K562 (cell line): ENCODE measurements at regions not wholly inside any gene's neighbourhood (a gene's known extent, or its start where the extent isn't known, plus 50 kb on each side); places are given as distances from the start of the nearest gene placed in this dataset.

Experiments
- GABPA ChIP-seq: fragments of 200-800 bp; sonication (Bioruptor generic); conservative IDR thresholded peaks from 2 replicates; pipeline ENCODE4 v1.6.1; 2016; ENCODE audit warnings: low read depth, missing genetic modification characterization, missing compliant biosample characterization
- MCM7 ChIP-seq, 2 experiments: fragments of 450-650 bp; IDR thresholded peaks; 2 replicates each; pipeline ENCODE4 v1.6.1; 2016 to 2018
- MYC ChIP-seq, 2 experiments: fragments of 250-450 bp in 1 of 2; sonication (Bioruptor Pico) in 1 of 2; IDR thresholded peaks; 2 replicates each; pipeline versions ENCODE4 v1.5.1 to v1.6.1; 2012 to 2021; ENCODE audit warnings: low read depth in 2 of 2, borderline replicate concordance in 1 of 2, improper control_type of control experiment in 1 of 2, low read length in 1 of 2, mild to moderate bottlenecking in 1 of 2, moderate library complexity in 1 of 2
- RB1 ChIP-seq: fragments of 450-650 bp; IDR thresholded peaks from 2 replicates; pipeline ENCODE4 v1.6.1; 2017; ENCODE audit warnings: low read depth, mild to moderate bottlenecking
- RCOR1 ChIP-seq, 2 experiments: IDR thresholded peaks; 2 replicates each; pipeline ENCODE4 v1.6.1; 2012; ENCODE audit warnings: low read depth in 2 of 2, low read length in 2 of 2, borderline replicate concordance in 1 of 2, improper control_type of control experiment in 1 of 2
- ZC3H4 ChIP-seq: sonication (generic); formaldehyde crosslinking; IDR thresholded peaks from 2 replicates; pipeline ENCODE4 v1.9.0; 2021; ENCODE audit warnings: missing genetic modification reagents, borderline replicate concordance
- ZNF175 ChIP-seq: fragments of 200-800 bp; sonication (Bioruptor generic); IDR thresholded peaks from 2 replicates; pipeline ENCODE4 v1.6.1; 2016; ENCODE audit warnings: low read depth, mild to moderate bottlenecking, missing genetic modification characterization, missing compliant biosample characterization
- TF ChIP-seq, protein P1 (sequence below), 3 experiments: IDR thresholded peaks in 2 of 3; conservative IDR thresholded peaks in 1 of 3; 2 replicates each; pipeline ENCODE4 v1.5.1; 2011 to 2012; ENCODE audit warnings: low read length in 3 of 3, mild to moderate bottlenecking in 3 of 3, control low read depth in 2 of 3, improper control_type of control experiment in 1 of 3, inconsistent platforms in 1 of 3, low read depth in 1 of 3, mixed read lengths in 1 of 3, moderate library complexity in 1 of 3; ENCODE audit not compliant: insufficient read depth in 2 of 3
- TF ChIP-seq, protein P2 (sequence below): fragments of 450-650 bp; conservative IDR thresholded peaks from 2 replicates; pipeline ENCODE4 v1.6.1; 2016; ENCODE audit warnings: missing genetic modification characterization, low read depth, mild to moderate bottlenecking, missing compliant biosample characterization, moderate library complexity
- TF ChIP-seq, protein P3 (sequence below): fragments of 450-650 bp; formaldehyde crosslinking; IDR thresholded peaks from 2 replicates; pipeline ENCODE4 v1.4.0; 2020; ENCODE audit warnings: mild to moderate bottlenecking
- TF ChIP-seq, protein P4 (sequence below): fragments of 250-450 bp; sonication (Bioruptor Pico); IDR thresholded peaks from 2 replicates; pipeline ENCODE4 v1.5.0; 2020; ENCODE audit warnings: mild to moderate bottlenecking
- TF ChIP-seq, protein P5 (sequence below): sonication (generic); formaldehyde crosslinking; IDR thresholded peaks from 2 replicates; pipeline ENCODE4 v1.9.0; 2022; ENCODE audit warnings: mild to moderate bottlenecking, missing genetic modification reagents
- TF ChIP-seq, protein P6 (sequence below): conservative IDR thresholded peaks from 2 replicates; pipeline ENCODE4 v1.6.1; 2011; ENCODE audit warnings: low read depth, mild to moderate bottlenecking, low read length; ENCODE audit not compliant: control insufficient read depth

DNA sequence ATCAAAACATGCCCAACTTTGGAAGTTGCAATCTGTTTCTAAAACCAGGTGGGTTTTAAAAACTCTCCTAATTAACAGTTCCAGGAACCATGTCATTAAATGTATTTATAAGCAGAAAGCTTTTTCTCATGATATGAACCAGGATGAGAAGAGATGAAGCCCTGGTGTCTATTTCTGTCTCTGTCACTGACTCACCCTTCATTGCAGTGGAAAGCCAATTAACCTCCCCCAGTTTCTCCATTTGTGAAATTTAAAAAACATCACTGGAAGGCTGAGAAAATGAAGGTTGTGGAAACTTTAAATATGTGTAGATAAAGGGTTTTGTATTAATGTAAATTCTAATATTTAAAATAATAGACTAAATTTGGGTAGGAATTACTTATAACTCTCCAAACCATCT, 1088.0 kb downstream of the SORCS1 start:
- TF ChIP-seq ZC3H4 (no peak), RB1 (no peak), GABPA (no peak), RCOR1 (IDR thresholded peaks at IDR 0.05; ENCODE audit: borderline replicate concordance in 1 of 2, low read depth in 2 of 2, low read length in 2 of 2) (no peak), MCM7 (IDR thresholded peaks at IDR 0.05) (no peak), MYC (IDR thresholded peaks at IDR 0.05; ENCODE audit: low read depth, low read length) (no peak), MYC (CRISPR knock-in tag; IDR thresholded peaks at IDR 0.05; ENCODE audit: borderline replicate concordance, low read depth) (no peak), ZNF175 (CRISPR knock-in tag) (no peak)
- TF ChIP-seq, protein P1, sequence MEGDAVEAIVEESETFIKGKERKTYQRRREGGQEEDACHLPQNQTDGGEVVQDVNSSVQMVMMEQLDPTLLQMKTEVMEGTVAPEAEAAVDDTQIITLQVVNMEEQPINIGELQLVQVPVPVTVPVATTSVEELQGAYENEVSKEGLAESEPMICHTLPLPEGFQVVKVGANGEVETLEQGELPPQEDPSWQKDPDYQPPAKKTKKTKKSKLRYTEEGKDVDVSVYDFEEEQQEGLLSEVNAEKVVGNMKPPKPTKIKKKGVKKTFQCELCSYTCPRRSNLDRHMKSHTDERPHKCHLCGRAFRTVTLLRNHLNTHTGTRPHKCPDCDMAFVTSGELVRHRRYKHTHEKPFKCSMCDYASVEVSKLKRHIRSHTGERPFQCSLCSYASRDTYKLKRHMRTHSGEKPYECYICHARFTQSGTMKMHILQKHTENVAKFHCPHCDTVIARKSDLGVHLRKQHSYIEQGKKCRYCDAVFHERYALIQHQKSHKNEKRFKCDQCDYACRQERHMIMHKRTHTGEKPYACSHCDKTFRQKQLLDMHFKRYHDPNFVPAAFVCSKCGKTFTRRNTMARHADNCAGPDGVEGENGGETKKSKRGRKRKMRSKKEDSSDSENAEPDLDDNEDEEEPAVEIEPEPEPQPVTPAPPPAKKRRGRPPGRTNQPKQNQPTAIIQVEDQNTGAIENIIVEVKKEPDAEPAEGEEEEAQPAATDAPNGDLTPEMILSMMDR (IDR thresholded peaks at IDR 0.05 in 2 of 3, conservative IDR thresholded peaks at IDR 0.05 in 1 of 3; ENCODE audit: insufficient read depth in 2 of 3, low read depth in 1 of 3, low read length in 3 of 3), result no peak
- TF ChIP-seq, protein P2, sequence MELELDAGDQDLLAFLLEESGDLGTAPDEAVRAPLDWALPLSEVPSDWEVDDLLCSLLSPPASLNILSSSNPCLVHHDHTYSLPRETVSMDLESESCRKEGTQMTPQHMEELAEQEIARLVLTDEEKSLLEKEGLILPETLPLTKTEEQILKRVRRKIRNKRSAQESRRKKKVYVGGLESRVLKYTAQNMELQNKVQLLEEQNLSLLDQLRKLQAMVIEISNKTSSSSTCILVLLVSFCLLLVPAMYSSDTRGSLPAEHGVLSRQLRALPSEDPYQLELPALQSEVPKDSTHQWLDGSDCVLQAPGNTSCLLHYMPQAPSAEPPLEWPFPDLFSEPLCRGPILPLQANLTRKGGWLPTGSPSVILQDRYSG, result no peak
- TF ChIP-seq, protein P3, sequence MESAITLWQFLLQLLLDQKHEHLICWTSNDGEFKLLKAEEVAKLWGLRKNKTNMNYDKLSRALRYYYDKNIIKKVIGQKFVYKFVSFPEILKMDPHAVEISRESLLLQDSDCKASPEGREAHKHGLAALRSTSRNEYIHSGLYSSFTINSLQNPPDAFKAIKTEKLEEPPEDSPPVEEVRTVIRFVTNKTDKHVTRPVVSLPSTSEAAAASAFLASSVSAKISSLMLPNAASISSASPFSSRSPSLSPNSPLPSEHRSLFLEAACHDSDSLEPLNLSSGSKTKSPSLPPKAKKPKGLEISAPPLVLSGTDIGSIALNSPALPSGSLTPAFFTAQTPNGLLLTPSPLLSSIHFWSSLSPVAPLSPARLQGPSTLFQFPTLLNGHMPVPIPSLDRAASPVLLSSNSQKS (CRISPR knock-in tag), result no peak
- TF ChIP-seq, protein P4, sequence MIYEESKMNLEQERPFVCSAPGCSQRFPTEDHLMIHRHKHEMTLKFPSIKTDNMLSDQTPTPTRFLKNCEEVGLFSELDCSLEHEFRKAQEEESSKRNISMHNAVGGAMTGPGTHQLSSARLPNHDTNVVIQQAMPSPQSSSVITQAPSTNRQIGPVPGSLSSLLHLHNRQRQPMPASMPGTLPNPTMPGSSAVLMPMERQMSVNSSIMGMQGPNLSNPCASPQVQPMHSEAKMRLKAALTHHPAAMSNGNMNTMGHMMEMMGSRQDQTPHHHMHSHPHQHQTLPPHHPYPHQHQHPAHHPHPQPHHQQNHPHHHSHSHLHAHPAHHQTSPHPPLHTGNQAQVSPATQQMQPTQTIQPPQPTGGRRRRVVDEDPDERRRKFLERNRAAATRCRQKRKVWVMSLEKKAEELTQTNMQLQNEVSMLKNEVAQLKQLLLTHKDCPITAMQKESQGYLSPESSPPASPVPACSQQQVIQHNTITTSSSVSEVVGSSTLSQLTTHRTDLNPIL (CRISPR knock-in tag), result no peak
- TF ChIP-seq, protein P5, sequence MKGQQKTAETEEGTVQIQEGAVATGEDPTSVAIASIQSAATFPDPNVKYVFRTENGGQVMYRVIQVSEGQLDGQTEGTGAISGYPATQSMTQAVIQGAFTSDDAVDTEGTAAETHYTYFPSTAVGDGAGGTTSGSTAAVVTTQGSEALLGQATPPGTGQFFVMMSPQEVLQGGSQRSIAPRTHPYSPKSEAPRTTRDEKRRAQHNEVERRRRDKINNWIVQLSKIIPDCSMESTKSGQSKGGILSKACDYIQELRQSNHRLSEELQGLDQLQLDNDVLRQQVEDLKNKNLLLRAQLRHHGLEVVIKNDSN, result no peak
- TF ChIP-seq, protein P6, sequence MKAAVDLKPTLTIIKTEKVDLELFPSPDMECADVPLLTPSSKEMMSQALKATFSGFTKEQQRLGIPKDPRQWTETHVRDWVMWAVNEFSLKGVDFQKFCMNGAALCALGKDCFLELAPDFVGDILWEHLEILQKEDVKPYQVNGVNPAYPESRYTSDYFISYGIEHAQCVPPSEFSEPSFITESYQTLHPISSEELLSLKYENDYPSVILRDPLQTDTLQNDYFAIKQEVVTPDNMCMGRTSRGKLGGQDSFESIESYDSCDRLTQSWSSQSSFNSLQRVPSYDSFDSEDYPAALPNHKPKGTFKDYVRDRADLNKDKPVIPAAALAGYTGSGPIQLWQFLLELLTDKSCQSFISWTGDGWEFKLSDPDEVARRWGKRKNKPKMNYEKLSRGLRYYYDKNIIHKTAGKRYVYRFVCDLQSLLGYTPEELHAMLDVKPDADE, result no peak
